Keratinocyte (primary cell): ENCODE measurements at regions not wholly inside any gene's neighbourhood (a gene's known extent, or its start where the extent isn't known, plus 50 kb on each side); places are given as distances from the start of the nearest gene placed in this dataset.

Source experiments
- DNase-seq: peaks from one replicate; pipeline ENCODE4 v3.0.0-alpha.2; 2011; ENCODE audit warnings: low read depth, missing footprints, low spot score
- FAIRE-seq: peaks from 2 replicates; lab custom pipeline; 2011; peaks lifted over from hg19 to GRCh38; lab: Jason Lieb, UNC
- H2AFZ ChIP-seq: 2 replicates; pipeline ENCODE4 v1.6.0; 2012; ENCODE audit warnings: low read length, control low read depth, inconsistent platforms; ENCODE audit not compliant: control insufficient read depth
- H3K27ac ChIP-seq: 2 replicates; pipeline ENCODE4 v1.5.1; 2011; ENCODE audit warnings: low read length; ENCODE audit not compliant: control insufficient read depth, insufficient read depth
- H3K27me3 ChIP-seq: 3 replicates; pipeline ENCODE4 v1.6.0; 2011; ENCODE audit warnings: low read length; ENCODE audit not compliant: control insufficient read depth, insufficient read depth; ENCODE audit errors: extremely low read depth
- H3K36me3 ChIP-seq, 2 experiments: 2 replicates in 1 of 2; 3 replicates in 1 of 2; pipeline ENCODE4 v1.5.1; 2011; ENCODE audit warnings: low read length in 2 of 2, mild to moderate bottlenecking in 1 of 2; ENCODE audit not compliant: control insufficient read depth in 2 of 2, insufficient read depth in 2 of 2; ENCODE audit errors: extremely low read depth in 1 of 2
- H3K4me1 ChIP-seq: 3 replicates; pipeline ENCODE4 v1.5.1; 2011; ENCODE audit warnings: low read length; ENCODE audit not compliant: control insufficient read depth, insufficient read depth; ENCODE audit errors: extremely low read depth
- H3K4me2 ChIP-seq: 3 replicates; pipeline ENCODE4 v1.6.0; 2011; ENCODE audit warnings: low read depth, low read length; ENCODE audit not compliant: control insufficient read depth, insufficient read depth; ENCODE audit errors: extremely low read depth
- H3K4me3 ChIP-seq, 3 experiments: fragments of 200-600 bp in 1 of 3; sonication (generic) in 1 of 3; 2 replicates in 2 of 3; 3 replicates in 1 of 3; pipeline ENCODE4 v1.5.1; 2011 to 2016; ENCODE audit warnings: low read length in 3 of 3, mild to moderate bottlenecking in 3 of 3, control low read depth in 2 of 3, inconsistent platforms in 1 of 3, low read depth in 1 of 3, mixed read lengths in 1 of 3, mixed run types in 1 of 3, moderate library complexity in 1 of 3; ENCODE audit not compliant: control insufficient read depth in 2 of 3, insufficient read depth in 2 of 3; ENCODE audit errors: extremely low read depth in 1 of 3
- H3K79me2 ChIP-seq: 2 replicates; pipeline ENCODE4 v1.6.0; 2012; ENCODE audit warnings: low read length; ENCODE audit not compliant: control insufficient read depth, insufficient read depth
- H3K9ac ChIP-seq: 3 replicates; pipeline ENCODE4 v1.6.0; 2011; ENCODE audit warnings: low read length; ENCODE audit not compliant: control insufficient read depth, insufficient read depth; ENCODE audit errors: extremely low read depth
- H3K9me1 ChIP-seq: 3 replicates; pipeline ENCODE4 v1.6.0; 2011; ENCODE audit warnings: low read length; ENCODE audit not compliant: control insufficient read depth, insufficient read depth; ENCODE audit errors: extremely low read depth
- H3K9me3 ChIP-seq: 2 replicates; pipeline ENCODE4 v1.5.1; 2012; ENCODE audit warnings: low read depth, low read length; ENCODE audit not compliant: control insufficient read depth
- H4K20me1 ChIP-seq: 3 replicates; pipeline ENCODE4 v1.6.0; 2011; ENCODE audit warnings: low read length; ENCODE audit not compliant: control insufficient read depth, insufficient read depth; ENCODE audit errors: extremely low read depth
- CTCF ChIP-seq, 3 experiments: IDR thresholded peaks in 1 of 3; conservative IDR thresholded peaks in 1 of 3; optimal IDR thresholded peaks in 1 of 3; 2 replicates in 2 of 3; 3 replicates in 1 of 3; pipeline versions ENCODE3 to v1.5.1; 2011; ENCODE audit warnings: low read length in 3 of 3, mild to moderate bottlenecking in 3 of 3, moderate library complexity in 2 of 3, control low read depth in 1 of 3, inconsistent platforms in 1 of 3; ENCODE audit not compliant: insufficient read depth in 2 of 3; ENCODE audit errors: extremely low read depth in 1 of 3
- EZH2 ChIP-seq: IDR thresholded peaks from one replicate; pipeline ENCODE4 v1.6.1; 2012; ENCODE audit warnings: inconsistent platforms, mild to moderate bottlenecking, low read length, moderate library complexity
- dilution Hi-C: fragments of 300-500 bp; cut with MboI; formaldehyde crosslinking; loops from one replicate; pipeline ENCODE4 v1.7.0; 2020; ENCODE audit warnings: low sequenced_read_pairs; ENCODE audit not compliant: extremely low pct_ligation_motif_present

- H3K36me3 ChIP-seq: no peaks in the 10 kb centered on the region
- H4K20me1 ChIP-seq: no peaks in the 10 kb centered on the region
- no peaks in the 10 kb centered on the region for H3K4me1 ChIP-seq
- no peaks in the 10 kb centered on the region for H3K9me3 ChIP-seq
- H3K27ac ChIP-seq: no peak overlapping the region
- peaks cover 24% of the 10 kb centered on the region for H3K27me3 ChIP-seq
- DNase-seq (no peak), FAIRE-seq (no peak)
- TF ChIP-seq EZH2: no peak
- no peak for TF ChIP-seq CTCF (optimal IDR thresholded peaks at IDR 0.05 in 1 of 3, IDR thresholded peaks at IDR 0.05 in 1 of 3, conservative IDR thresholded peaks at IDR 0.05 in 1 of 3; ENCODE audit: extremely low read depth in 1 of 3, insufficient read depth in 2 of 3, low read length in 3 of 3)
- dilution Hi-C loops: no loop called here
- no peak overlapping the region for H3K4me3 ChIP-seq
- no peaks in the 10 kb centered on the region for H3K9me1 ChIP-seq
- H2AFZ ChIP-seq: no peak overlapping the region
- no peak overlapping the region for H3K9ac ChIP-seq
- H3K4me2 ChIP-seq: no peak overlapping the region
- H3K79me2 ChIP-seq: no peaks in the 10 kb centered on the region
Observed at GRCh38 chr9:134536101-134536900, 105.3 kb upstream of the COL5A1 start.

- Histone ChIP-seq H3K9me3 (no peaks in the 10 kb centered on the region), H3K4me2 (no peak overlapping the region)
Observed at GRCh38 chr9:134536931-134537330, 104.7 kb upstream of the COL5A1 start.

More at GRCh38 chr9:134536931-134537330, 104.7 kb upstream of the COL5A1 start:
- FAIRE-seq (no peak), DNase-seq (no peak)
- H3K27ac ChIP-seq: no peak overlapping the region
- no peaks in the 10 kb centered on the region for H3K9me1 ChIP-seq
- H3K4me1 ChIP-seq: no peaks in the 10 kb centered on the region
- no peaks in the 10 kb centered on the region for H3K36me3 ChIP-seq
- no peaks in the 10 kb centered on the region for H3K79me2 ChIP-seq
- dilution Hi-C loops: no loop called here
- H3K27me3 ChIP-seq: peaks cover 29% of the 10 kb centered on the region
- TF ChIP-seq CTCF (optimal IDR thresholded peaks at IDR 0.05 in 1 of 3, IDR thresholded peaks at IDR 0.05 in 1 of 3, conservative IDR thresholded peaks at IDR 0.05 in 1 of 3; ENCODE audit: extremely low read depth in 1 of 3, insufficient read depth in 2 of 3, low read length in 3 of 3) (no peak), EZH2 (no peak)
- H3K4me3 ChIP-seq: no peak overlapping the region
- no peak overlapping the region for H3K9ac ChIP-seq
- H4K20me1 ChIP-seq: no peaks in the 10 kb centered on the region
- no peak overlapping the region for H2AFZ ChIP-seq
